HEK293 (cell line): ENCODE measurements at regions not wholly inside any gene's neighbourhood (a gene's known extent, or its start where the extent isn't known, plus 50 kb on each side); places are given as distances from the start of the nearest gene placed in this dataset.

Experiments
- CTCF ChIP-seq: fragments of 450-650 bp; formaldehyde crosslinking; IDR thresholded peaks from 2 replicates; pipeline ENCODE4 v1.5.1; 2016; ENCODE audit warnings: missing biosample characterization, missing genetic modification characterization
- MZF1 ChIP-seq: fragments of 450-650 bp; formaldehyde crosslinking; IDR thresholded peaks from 2 replicates; pipeline ENCODE4 v1.5.1; 2017; ENCODE audit warnings: missing biosample characterization, missing genetic modification characterization, borderline replicate concordance
- PRDM10 ChIP-seq: fragments of 450-650 bp; formaldehyde crosslinking; IDR thresholded peaks from 2 replicates; pipeline ENCODE4 v1.5.1; 2016; ENCODE audit warnings: missing biosample characterization, missing genetic modification characterization
- REST ChIP-seq: fragments of 450-650 bp; formaldehyde crosslinking; IDR thresholded peaks from 2 replicates; pipeline ENCODE4 v1.5.1; 2016; ENCODE audit warnings: missing biosample characterization, missing genetic modification characterization
- ZBTB11 ChIP-seq: fragments of 450-650 bp; formaldehyde crosslinking; conservative IDR thresholded peaks from 2 replicates; pipeline ENCODE4 v1.5.1; 2016; ENCODE audit warnings: low read depth, missing biosample characterization, missing genetic modification characterization
- ZFP37 ChIP-seq: fragments of 450-650 bp; formaldehyde crosslinking; IDR thresholded peaks from 2 replicates; pipeline ENCODE4 v1.5.1; 2016; ENCODE audit warnings: missing biosample characterization, missing genetic modification characterization
- ZNF121 ChIP-seq: fragments of 450-650 bp; formaldehyde crosslinking; IDR thresholded peaks from 2 replicates; pipeline ENCODE4 v1.5.1; 2016; ENCODE audit warnings: missing biosample characterization, missing genetic modification characterization
- ZNF398 ChIP-seq: fragments of 450-650 bp; formaldehyde crosslinking; IDR thresholded peaks from 2 replicates; pipeline ENCODE4 v1.5.1; 2017; ENCODE audit warnings: missing biosample characterization, missing genetic modification characterization
- ZNF529 ChIP-seq: fragments of 450-650 bp; formaldehyde crosslinking; IDR thresholded peaks from 2 replicates; pipeline ENCODE4 v1.5.1; 2017; ENCODE audit warnings: missing genetic modification characterization, missing biosample characterization; ENCODE audit not compliant: insufficient replicate concordance
- ZNF549 ChIP-seq: fragments of 450-650 bp; IDR thresholded peaks from 2 replicates; pipeline ENCODE4 v1.5.1; 2018; ENCODE audit warnings: missing biosample characterization, missing genetic modification characterization, mild to moderate bottlenecking, inconsistent platforms, moderate library complexity
- ZNF623 ChIP-seq: fragments of 450-650 bp; formaldehyde crosslinking; IDR thresholded peaks from 2 replicates; pipeline ENCODE4 v1.5.1; 2016; ENCODE audit warnings: missing biosample characterization, missing genetic modification characterization
- ZNF670 ChIP-seq: fragments of 450-650 bp; formaldehyde crosslinking; IDR thresholded peaks from 2 replicates; pipeline ENCODE4 v1.5.1; 2016; ENCODE audit warnings: missing biosample characterization, missing genetic modification characterization, low read depth
- ZNF776 ChIP-seq: fragments of 450-650 bp; formaldehyde crosslinking; IDR thresholded peaks from 2 replicates; pipeline ENCODE4 v1.5.0; 2017; ENCODE audit warnings: missing biosample characterization, missing genetic modification characterization, borderline replicate concordance
- ZSCAN18 ChIP-seq: fragments of 450-650 bp; formaldehyde crosslinking; IDR thresholded peaks from 2 replicates; pipeline ENCODE4 v1.5.1; 2016; ENCODE audit warnings: missing biosample characterization, missing genetic modification characterization

- TF ChIP-seq ZNF776 (tag by site-specific recombination) (no peak), ZNF398 (no peak), CTCF (tag by site-specific recombination) (no peak), PRDM10 (no peak), ZNF623 (tag by site-specific recombination) (no peak), ZFP37 (tag by site-specific recombination) (no peak), REST (tag by site-specific recombination) (no peak), MZF1 (tag by site-specific recombination) (no peak), ZNF529 (no peak), ZNF121 (tag by site-specific recombination) (no peak), ZNF549 (tag by site-specific recombination) (no peak), ZNF670 (no peak), ZSCAN18 (tag by site-specific recombination) (no peak), ZBTB11 (no peak)
Observed at GRCh38 chr2:241951316-241951700, 81.8 kb downstream of the RTP5 start.
